B cell (primary cell): ENCODE measurements at regions not wholly inside any gene's neighbourhood (a gene's known extent, or its start where the extent isn't known, plus 50 kb on each side); places are given as distances from the start of the nearest gene placed in this dataset.

Experiments
- ATAC-seq: fragments of 200-7000 bp; cut with Tn5 transposase; one replicate; pipeline ENCODE4 v1.10.0; 2021; ENCODE audit warnings: low read depth, mild to moderate bottlenecking, moderate number of reproducible peaks, moderate library complexity
- CTCF ChIA-PET: fragments of 350-600 bp; sonication (Branson Sonifier 250); formaldehyde crosslinking; loops from one replicate; lab custom pipeline; 2021; ENCODE audit warnings: antibody characterized with exemption, inconsistent platforms; lab: Charles Lee
- POLR2A ChIA-PET: fragments of 350-600 bp; sonication (Branson Sonifier 250); formaldehyde crosslinking; loops from one replicate; lab custom pipeline; 2021; ENCODE audit warnings: antibody characterized with exemption; lab: Charles Lee
- DNase-seq: peaks from one replicate; pipeline ENCODE4 v3.0.0; 2013
- H2AFZ ChIP-seq: 2 replicates; pipeline ENCODE4 v1.6.1; 2012; ENCODE audit warnings: mild to moderate bottlenecking, low read depth, low read length; ENCODE audit not compliant: insufficient read depth, poor library complexity, severe bottlenecking
- H3K27ac ChIP-seq, 2 donors: 1 replicate in 1 of 2; 2 replicates in 1 of 2; pipeline ENCODE4 v1.5.1; 2012 to 2013; ENCODE audit warnings: low read length in 2 of 2, mild to moderate bottlenecking in 2 of 2, moderate library complexity in 1 of 2
- H3K27me3 ChIP-seq, 4 experiments: fragments of 200-600 bp in 1 of 4; sonication (generic) in 1 of 4; replicated peaks in 1 of 4; 1 replicate in 2 of 4; 2 replicates in 2 of 4; pipeline versions ENCODE4 v1.6.1 to v1.7.0; 2013 to 2016; ENCODE audit warnings: low read length in 3 of 4, mild to moderate bottlenecking in 2 of 4, mixed read lengths in 1 of 4, moderate library complexity in 1 of 4; ENCODE audit not compliant: insufficient read depth in 4 of 4, control insufficient read depth in 3 of 4; ENCODE audit errors: control extremely low read depth in 1 of 4
- H3K36me3 ChIP-seq, 2 experiments: replicated peaks in 1 of 2; 1 replicate in 1 of 2; 2 replicates in 1 of 2; pipeline versions ENCODE4 v1.6.1 to v1.7.1; 2013; ENCODE audit warnings: low read length in 1 of 2; ENCODE audit not compliant: insufficient read depth in 2 of 2, control insufficient read depth in 1 of 2; ENCODE audit errors: control extremely low read depth in 1 of 2, extremely low read depth in 1 of 2
- H3K4me1 ChIP-seq, 2 donors: fragments of 200-600 bp in 1 of 2; sonication (generic) in 1 of 2; 1 replicate in 1 of 2; 2 replicates in 1 of 2; pipeline versions ENCODE4 v1.5.1 to v1.6.1; 2013 to 2017; ENCODE audit warnings: low read length in 2 of 2; ENCODE audit not compliant: control insufficient read depth in 2 of 2, insufficient read depth in 2 of 2
- H3K4me2 ChIP-seq: replicated peaks from 2 replicates; pipeline ENCODE3; 2012; ENCODE audit warnings: mild to moderate bottlenecking, low read depth, low read length; ENCODE audit not compliant: poor library complexity, severe bottlenecking
- H3K4me3 ChIP-seq, 5 experiments: fragments of 200-600 bp in 1 of 5; sonication (generic) in 1 of 5; 1 replicate in 3 of 5; 2 replicates in 2 of 5; pipeline versions ENCODE4 v1.5.1 to v1.7.0; 2011 to 2016; ENCODE audit warnings: low read length in 4 of 5, mild to moderate bottlenecking in 4 of 5, low read depth in 2 of 5, control low read depth in 1 of 5, moderate library complexity in 1 of 5; ENCODE audit not compliant: insufficient read depth in 1 of 5; ENCODE audit errors: control extremely low read depth in 1 of 5, extremely low read depth in 1 of 5
- H3K79me2 ChIP-seq: fragments of 200-600 bp; sonication (generic); one replicate; pipeline ENCODE4 v1.6.0; 2016; ENCODE audit warnings: low read length; ENCODE audit not compliant: control insufficient read depth, insufficient read depth
- H3K9ac ChIP-seq: fragments of 200-600 bp; sonication (generic); 2 replicates; pipeline ENCODE4 v1.6.1; 2017; ENCODE audit warnings: mild to moderate bottlenecking, low read length, moderate library complexity
- H3K9me3 ChIP-seq, 3 donors: one replicate each; pipeline versions ENCODE4 v1.6.1 to v1.7.1; 2013; ENCODE audit warnings: low read length in 2 of 3; ENCODE audit not compliant: control insufficient read depth in 2 of 3, insufficient read depth in 1 of 3; ENCODE audit errors: control extremely low read depth in 1 of 3
- H4K20me1 ChIP-seq: 2 replicates; pipeline ENCODE4 v1.6.0; 2012; ENCODE audit warnings: mild to moderate bottlenecking, low read length; ENCODE audit not compliant: insufficient read depth, control insufficient read depth, poor library complexity, severe bottlenecking
- H3K27ac Mint-ChIP-seq: one replicate; pipeline ENCODE4 v1.8.0; 2021; ENCODE audit warnings: mixed read lengths
- H3K27me3 Mint-ChIP-seq: one replicate; pipeline ENCODE4 v1.8.0; 2021; ENCODE audit warnings: mixed read lengths
- H3K4me1 Mint-ChIP-seq: one replicate; pipeline ENCODE4 v1.8.0; 2021; ENCODE audit warnings: mixed read lengths
- H3K4me3 Mint-ChIP-seq: one replicate; pipeline ENCODE4 v1.8.0; 2021; ENCODE audit warnings: mixed read lengths
- H3K9me3 Mint-ChIP-seq: one replicate; pipeline ENCODE4 v1.8.0; 2022; ENCODE audit warnings: mixed read lengths; ENCODE audit not compliant: insufficient read depth
- EZH2 ChIP-seq: IDR thresholded peaks from 2 replicates; pipeline ENCODE4 v1.6.1; 2012; ENCODE audit warnings: borderline replicate concordance, low read depth, mild to moderate bottlenecking, moderate library complexity, low read length; ENCODE audit not compliant: insufficient read depth, poor library complexity, severe bottlenecking
- WGBS: methylation state at CpG from one replicate; pipeline ENCODE4 v1.1.5; 2013; ENCODE audit warnings: missing lambda C conversion rate; ENCODE audit not compliant: insufficient coverage; 5-methylcytosine and 5-hydroxymethylcytosine counted together
- intact Hi-C: fragments of 100-400 bp; cut with micrococcal nuclease; formaldehyde crosslinking; loops from one replicate; pipeline ENCODE4 v1.10.0; 2022
- TF ChIP-seq, protein P1 (sequence below): fragments of 200-600 bp; IDR thresholded peaks from one replicate; pipeline ENCODE4 v1.8.0; 2022; ENCODE audit warnings: antibody characterized with exemption, mild to moderate bottlenecking

GRCh38 chr12:13770576-13770975, 210.8 kb downstream of the GRIN2B start:
- H3K27ac Mint-ChIP-seq: no peak overlapping the region
- TF ChIP-seq, protein P1, sequence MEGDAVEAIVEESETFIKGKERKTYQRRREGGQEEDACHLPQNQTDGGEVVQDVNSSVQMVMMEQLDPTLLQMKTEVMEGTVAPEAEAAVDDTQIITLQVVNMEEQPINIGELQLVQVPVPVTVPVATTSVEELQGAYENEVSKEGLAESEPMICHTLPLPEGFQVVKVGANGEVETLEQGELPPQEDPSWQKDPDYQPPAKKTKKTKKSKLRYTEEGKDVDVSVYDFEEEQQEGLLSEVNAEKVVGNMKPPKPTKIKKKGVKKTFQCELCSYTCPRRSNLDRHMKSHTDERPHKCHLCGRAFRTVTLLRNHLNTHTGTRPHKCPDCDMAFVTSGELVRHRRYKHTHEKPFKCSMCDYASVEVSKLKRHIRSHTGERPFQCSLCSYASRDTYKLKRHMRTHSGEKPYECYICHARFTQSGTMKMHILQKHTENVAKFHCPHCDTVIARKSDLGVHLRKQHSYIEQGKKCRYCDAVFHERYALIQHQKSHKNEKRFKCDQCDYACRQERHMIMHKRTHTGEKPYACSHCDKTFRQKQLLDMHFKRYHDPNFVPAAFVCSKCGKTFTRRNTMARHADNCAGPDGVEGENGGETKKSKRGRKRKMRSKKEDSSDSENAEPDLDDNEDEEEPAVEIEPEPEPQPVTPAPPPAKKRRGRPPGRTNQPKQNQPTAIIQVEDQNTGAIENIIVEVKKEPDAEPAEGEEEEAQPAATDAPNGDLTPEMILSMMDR: no peak
- no peak for TF ChIP-seq EZH2
- POLR2A ChIA-PET: no interaction called here
- CTCF ChIA-PET: no interaction called here
- H2AFZ ChIP-seq: no peak overlapping the region
- no peaks in the 10 kb centered on the region for H3K36me3 ChIP-seq
- H3K9ac ChIP-seq: no peak overlapping the region
- intact Hi-C loops: no loop called here
- ATAC-seq: no peak
- no peaks in the 10 kb centered on the region for H4K20me1 ChIP-seq
- H3K9me3 ChIP-seq: no peaks in the 10 kb centered on the region
- H3K79me2 ChIP-seq: no peaks in the 10 kb centered on the region
- no peaks in the 10 kb centered on the region for H3K4me1 ChIP-seq
- no peak for DNase-seq
- H3K27ac ChIP-seq: no peak overlapping the region
- peaks cover 0 to 2% (median 0%) of the 10 kb centered on the region in 4 experiments for H3K27me3 ChIP-seq
- H3K4me3 ChIP-seq: no peak overlapping the region
- no peaks in the 10 kb centered on the region for H3K9me3 Mint-ChIP-seq
- H3K4me3 Mint-ChIP-seq: no peak overlapping the region
- no CpG with 5 or more reads among the region's 3 CpGs for WGBS
- H3K4me1 Mint-ChIP-seq: no peaks in the 10 kb centered on the region
- no peak overlapping the region for H3K4me2 ChIP-seq
- peaks cover 34% of the 10 kb centered on the region for H3K27me3 Mint-ChIP-seq

- H3K79me2 ChIP-seq: no peaks in the 10 kb centered on the region
- H3K36me3 ChIP-seq: no peaks in the 10 kb centered on the region
- no peak overlapping the region for H3K27ac ChIP-seq
- no peak overlapping the region for H3K4me2 ChIP-seq
- ATAC-seq: no peak
- H3K4me1 ChIP-seq: no peaks in the 10 kb centered on the region
- no peak overlapping the region for H3K9ac ChIP-seq
- H4K20me1 ChIP-seq: no peaks in the 10 kb centered on the region
- H3K27ac Mint-ChIP-seq: no peak overlapping the region
- no peak overlapping the region for H2AFZ ChIP-seq
- H3K27me3 ChIP-seq: peaks cover 0 to 4% (median 1%) of the 10 kb centered on the region in 4 experiments
- intact Hi-C loops: no loop called here
- ChIA-PET CTCF (interaction anchor here (1.0 kb wide), 1 partner anchor 51 kb away, joined by 3 read pairs; no protein-coding TSS in a partner anchor), POLR2A (no interaction called here)
- no peaks in the 10 kb centered on the region for H3K4me1 Mint-ChIP-seq
- no peaks in the 10 kb centered on the region for H3K9me3 Mint-ChIP-seq
- H3K4me3 ChIP-seq: no peak overlapping the region
- H3K9me3 ChIP-seq: no peaks in the 10 kb centered on the region
- TF ChIP-seq, protein P1: no peak
- no peak for TF ChIP-seq EZH2
- H3K27me3 Mint-ChIP-seq: peaks cover 37% of the 10 kb centered on the region
- no peak overlapping the region for H3K4me3 Mint-ChIP-seq
- DNase-seq: no peak
Observed at GRCh38 chr12:13769966-13770365, 211.4 kb downstream of the GRIN2B start.
